Natural killer cell (primary cell): ENCODE measurements at regions not wholly inside any gene's neighbourhood (a gene's known extent, or its start where the extent isn't known, plus 50 kb on each side); places are given as distances from the start of the nearest gene placed in this dataset.

Source experiments
- ATAC-seq, 3 donors: fragments of 150-1000 bp in 2 of 3; fragments of 200-7000 bp in 1 of 3; cut with Tn5 transposase; 1 replicate in 1 of 3; 2 replicates in 2 of 3; pipeline ENCODE4 v1.10.0; 2021; ENCODE audit warnings: mild to moderate bottlenecking in 2 of 3, moderate library complexity in 2 of 3
- DNase-seq, 2 donors: peaks; one replicate each; pipeline versions ENCODE4 v3.0.0 to v3.0.0-alpha.2; 2013 to 2021; ENCODE audit warnings: mixed read lengths in 1 of 2
- H3K27ac ChIP-seq: one replicate; pipeline ENCODE4 v1.5.1; 2013; ENCODE audit warnings: mild to moderate bottlenecking, low read length
- H3K27me3 ChIP-seq: one replicate; pipeline ENCODE4 v1.6.1; 2013; ENCODE audit warnings: low read length; ENCODE audit not compliant: control insufficient read depth, insufficient read depth
- H3K36me3 ChIP-seq: one replicate; pipeline ENCODE4 v1.6.1; 2013; ENCODE audit warnings: low read length; ENCODE audit not compliant: control insufficient read depth, insufficient read depth
- H3K4me1 ChIP-seq: one replicate; pipeline ENCODE4 v1.6.1; 2013; ENCODE audit warnings: low read length; ENCODE audit not compliant: control insufficient read depth, insufficient read depth
- H3K4me3 ChIP-seq: one replicate; pipeline ENCODE4 v1.5.1; 2013; ENCODE audit warnings: low read length
- H3K9me3 ChIP-seq: one replicate; pipeline ENCODE4 v1.6.1; 2013; ENCODE audit warnings: low read length; ENCODE audit not compliant: control insufficient read depth, insufficient read depth
- H3K27ac Mint-ChIP-seq, 2 donors: one replicate each; pipeline ENCODE4 v1.8.0; 2022; ENCODE audit warnings: mild to moderate bottlenecking in 2 of 2, mixed read lengths in 2 of 2, moderate library complexity in 1 of 2
- H3K27me3 Mint-ChIP-seq, 2 donors: one replicate each; pipeline ENCODE4 v1.8.0; 2022; ENCODE audit warnings: low read depth in 2 of 2, mixed read lengths in 2 of 2
- H3K36me3 Mint-ChIP-seq: one replicate; pipeline ENCODE4 v1.8.0; 2022; ENCODE audit warnings: mixed read lengths
- H3K4me1 Mint-ChIP-seq, 2 donors: one replicate each; pipeline ENCODE4 v1.8.0; 2022; ENCODE audit warnings: mixed read lengths in 2 of 2
- H3K4me3 Mint-ChIP-seq: one replicate; pipeline ENCODE4 v1.8.0; 2022; ENCODE audit warnings: mild to moderate bottlenecking, moderate library complexity, mixed read lengths
- H3K9me3 Mint-ChIP-seq, 2 donors: one replicate each; pipeline ENCODE4 v1.8.0; 2022; ENCODE audit warnings: mixed read lengths in 2 of 2
- WGBS: methylation state at CpG from one replicate; pipeline ENCODE4 v1.1.7; 2013; ENCODE audit warnings: missing lambda C conversion rate; ENCODE audit not compliant: insufficient coverage; 5-methylcytosine and 5-hydroxymethylcytosine counted together
- intact Hi-C: fragments of 100-400 bp; cut with micrococcal nuclease; formaldehyde crosslinking; loops from one replicate; pipeline ENCODE4 v1.14.2; 2022
- TF ChIP-seq, protein P1 (sequence below): fragments of 200-600 bp; IDR thresholded peaks from one replicate; pipeline ENCODE4 v1.8.0; 2022; ENCODE audit warnings: antibody characterized with exemption

- Mint-ChIP-seq H3K27me3 (no peaks in the 10 kb centered on the region), H3K36me3 (no peaks in the 10 kb centered on the region), H3K9me3 (peaks cover 9 to 19% of the 10 kb centered on the region in 2 donors), H3K27ac (no peak overlapping the region), H3K4me1 (no peaks in the 10 kb centered on the region), H3K4me3 (no peak overlapping the region)
- no peaks in the 10 kb centered on the region for H3K27me3 ChIP-seq
- TF ChIP-seq, protein P1, sequence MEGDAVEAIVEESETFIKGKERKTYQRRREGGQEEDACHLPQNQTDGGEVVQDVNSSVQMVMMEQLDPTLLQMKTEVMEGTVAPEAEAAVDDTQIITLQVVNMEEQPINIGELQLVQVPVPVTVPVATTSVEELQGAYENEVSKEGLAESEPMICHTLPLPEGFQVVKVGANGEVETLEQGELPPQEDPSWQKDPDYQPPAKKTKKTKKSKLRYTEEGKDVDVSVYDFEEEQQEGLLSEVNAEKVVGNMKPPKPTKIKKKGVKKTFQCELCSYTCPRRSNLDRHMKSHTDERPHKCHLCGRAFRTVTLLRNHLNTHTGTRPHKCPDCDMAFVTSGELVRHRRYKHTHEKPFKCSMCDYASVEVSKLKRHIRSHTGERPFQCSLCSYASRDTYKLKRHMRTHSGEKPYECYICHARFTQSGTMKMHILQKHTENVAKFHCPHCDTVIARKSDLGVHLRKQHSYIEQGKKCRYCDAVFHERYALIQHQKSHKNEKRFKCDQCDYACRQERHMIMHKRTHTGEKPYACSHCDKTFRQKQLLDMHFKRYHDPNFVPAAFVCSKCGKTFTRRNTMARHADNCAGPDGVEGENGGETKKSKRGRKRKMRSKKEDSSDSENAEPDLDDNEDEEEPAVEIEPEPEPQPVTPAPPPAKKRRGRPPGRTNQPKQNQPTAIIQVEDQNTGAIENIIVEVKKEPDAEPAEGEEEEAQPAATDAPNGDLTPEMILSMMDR, result no peak
- H3K9me3 ChIP-seq, result no peaks in the 10 kb centered on the region
- H3K4me1 ChIP-seq, result no peaks in the 10 kb centered on the region
- intact Hi-C loops, result no loop called here
- H3K36me3 ChIP-seq, result no peaks in the 10 kb centered on the region
- no peak overlapping the region for H3K27ac ChIP-seq
- DNase-seq (no peak), ATAC-seq (no peak)
- H3K4me3 ChIP-seq, result no peak overlapping the region
These were observed 515.9 kb downstream of the JRKL start for GRCh38 chr11:96905663-96906062.

DNA sequence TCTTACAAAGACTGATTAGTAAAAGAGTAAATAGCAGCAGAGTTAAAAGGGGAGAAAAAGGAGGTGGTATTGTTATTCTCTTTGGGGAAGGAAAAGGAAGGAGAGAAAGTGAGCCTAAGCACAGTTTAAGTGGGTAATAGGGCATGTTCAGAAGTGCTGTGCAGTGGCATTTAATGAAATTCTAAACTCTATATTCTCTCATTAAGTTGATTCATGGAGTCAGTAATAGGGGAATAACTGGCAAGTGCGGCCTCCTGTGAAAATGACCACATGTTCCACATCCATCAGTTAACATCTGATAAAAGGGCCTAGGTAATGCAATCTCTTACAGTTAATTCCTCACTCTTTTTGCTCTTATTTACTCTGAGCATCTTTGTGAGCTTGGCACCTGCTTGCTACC is 516.7 kb downstream of the JRKL start:
- Histone ChIP-seq H3K4me1 (no peaks in the 10 kb centered on the region), H3K4me3 (no peak overlapping the region), H3K27me3 (no peaks in the 10 kb centered on the region), H3K36me3 (no peaks in the 10 kb centered on the region), H3K27ac (no peak overlapping the region), H3K9me3 (no peaks in the 10 kb centered on the region)
- 71% methylated on average over 1 of the region's 1 CpG for WGBS
- ATAC-seq (no peak), DNase-seq (no peak)
- Mint-ChIP-seq H3K27ac (no peak overlapping the region), H3K4me3 (no peak overlapping the region), H3K36me3 (no peaks in the 10 kb centered on the region), H3K27me3 (no peaks in the 10 kb centered on the region), H3K4me1 (no peaks in the 10 kb centered on the region), H3K9me3 (peaks cover 10 to 23% of the 10 kb centered on the region in 2 donors)
- intact Hi-C loops, result no loop called here
- TF ChIP-seq, protein P1, result no peak

- Histone ChIP-seq H3K27me3 (no peaks in the 10 kb centered on the region), H3K27ac (no peak overlapping the region), H3K4me1 (no peaks in the 10 kb centered on the region), H3K36me3 (no peaks in the 10 kb centered on the region), H3K4me3 (no peak overlapping the region), H3K9me3 (no peaks in the 10 kb centered on the region)
- H3K4me1 Mint-ChIP-seq, result no peaks in the 10 kb centered on the region
- no peak overlapping the region for H3K4me3 Mint-ChIP-seq
- peaks cover 8 to 11% of the 10 kb centered on the region in 2 donors for H3K9me3 Mint-ChIP-seq
- no peaks in the 10 kb centered on the region for H3K27me3 Mint-ChIP-seq
- intact Hi-C loops, result no loop called here
- no peak for ATAC-seq
- no peak for DNase-seq
- no peaks in the 10 kb centered on the region for H3K36me3 Mint-ChIP-seq
- TF ChIP-seq, protein P1, result no peak
- no peak overlapping the region for H3K27ac Mint-ChIP-seq
These were observed 536.0 kb downstream of the JRKL start for GRCh38 chr11:96925862-96926261.

DNA sequence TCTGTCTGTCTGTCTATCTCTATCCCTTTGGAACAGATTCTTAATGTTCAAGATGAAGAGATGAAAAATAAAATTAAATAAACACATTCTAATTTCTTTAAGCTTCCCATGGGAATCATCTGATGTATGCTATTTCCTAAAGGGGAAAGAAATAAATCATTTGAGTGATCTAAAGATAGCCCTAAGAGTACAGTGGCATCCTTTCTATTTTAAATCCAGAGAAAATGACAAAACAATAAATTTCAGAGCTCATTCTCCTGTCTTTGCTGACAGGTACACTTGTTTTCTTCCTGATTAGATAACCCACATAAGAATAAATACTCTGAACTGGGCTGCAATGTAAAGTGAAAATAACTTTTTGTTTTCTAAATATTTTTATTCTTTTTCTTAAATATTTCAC is 550.4 kb downstream of the JRKL start:
- TF ChIP-seq, protein P1, result no peak
- no peaks in the 10 kb centered on the region for H3K36me3 ChIP-seq
- H3K27ac Mint-ChIP-seq, result no peak overlapping the region
- no peak overlapping the region for H3K4me3 ChIP-seq
- no peaks in the 10 kb centered on the region for H3K4me1 Mint-ChIP-seq
- peaks cover 5 to 7% of the 10 kb centered on the region in 2 donors for H3K9me3 Mint-ChIP-seq
- H3K36me3 Mint-ChIP-seq, result no peaks in the 10 kb centered on the region
- ATAC-seq, result no peak
- no peak for DNase-seq
- H3K27me3 Mint-ChIP-seq, result no peaks in the 10 kb centered on the region
- H3K4me3 Mint-ChIP-seq, result no peak overlapping the region
- H3K27ac ChIP-seq, result no peak overlapping the region
- no peaks in the 10 kb centered on the region for H3K4me1 ChIP-seq
- intact Hi-C loops, result no loop called here
- H3K9me3 ChIP-seq, result no peaks in the 10 kb centered on the region
- no peaks in the 10 kb centered on the region for H3K27me3 ChIP-seq
